ENCODE measurements at regions not wholly inside any gene's neighbourhood (a gene's known extent, or its start where the extent isn't known, plus 50 kb on each side); places are given as distances from the start of the nearest gene placed in this dataset.

GRCh38 chr15:37625576-37625975 lies 308.9 kb upstream of the TMCO5A start:
- Histone ChIP-seq H3K27ac (no peak overlapping the region), H3K9me3 (no peaks in the 10 kb centered on the region), H3K4me3 (no peak overlapping the region), H3K4me1 (no peaks in the 10 kb centered on the region), H3K27me3 (no peaks in the 10 kb centered on the region), H3K36me3 (no peaks in the 10 kb centered on the region)
- TF ChIP-seq POLR2A (IDR thresholded peaks at IDR 0.05) = no peak
- no peak for TF ChIP-seq CTCF (IDR thresholded peaks at IDR 0.05)
- intact Hi-C loops (cut with DNase I; ENCODE audit: low total_unique reads) = no loop called here
- DNase-seq = no peak

GRCh38 chr15:37628507-37628906 lies 305.9 kb upstream of the TMCO5A start:
- Histone ChIP-seq H3K36me3 (no peaks in the 10 kb centered on the region), H3K9me3 (no peaks in the 10 kb centered on the region)

GRCh38 chr15:37636736-37637135 lies 297.7 kb upstream of the TMCO5A start:
- TF ChIP-seq CTCF (IDR thresholded peaks at IDR 0.05) (no peak), POLR2A (IDR thresholded peaks at IDR 0.05) (no peak)
- no peak for DNase-seq
- Histone ChIP-seq H3K36me3 (no peaks in the 10 kb centered on the region), H3K4me1 (no peaks in the 10 kb centered on the region), H3K9me3 (no peaks in the 10 kb centered on the region), H3K27me3 (no peaks in the 10 kb centered on the region), H3K27ac (no peak overlapping the region), H3K4me3 (no peak overlapping the region)
- intact Hi-C loops (cut with DNase I; ENCODE audit: low total_unique reads) = no loop called here

More at GRCh38 chr15:37628507-37628906, 305.9 kb upstream of the TMCO5A start:
- Histone ChIP-seq H3K27ac (no peak overlapping the region), H3K27me3 (no peaks in the 10 kb centered on the region), H3K4me3 (no peak overlapping the region), H3K4me1 (no peaks in the 10 kb centered on the region)
- TF ChIP-seq POLR2A (IDR thresholded peaks at IDR 0.05) = no peak
- TF ChIP-seq CTCF (IDR thresholded peaks at IDR 0.05) = no peak
- DNase-seq = no peak
- intact Hi-C loops (cut with DNase I; ENCODE audit: low total_unique reads) = no loop called here

GRCh38 chr15:37638116-37638515 lies 296.3 kb upstream of the TMCO5A start:
- H3K36me3 ChIP-seq = no peaks in the 10 kb centered on the region
- no peaks in the 10 kb centered on the region for H3K4me1 ChIP-seq
- no peak for DNase-seq
- no peaks in the 10 kb centered on the region for H3K27me3 ChIP-seq
- no peaks in the 10 kb centered on the region for H3K9me3 ChIP-seq
- H3K27ac ChIP-seq = no peak overlapping the region
- no peak for TF ChIP-seq POLR2A (IDR thresholded peaks at IDR 0.05)
- TF ChIP-seq CTCF (IDR thresholded peaks at IDR 0.05) = no peak
- H3K4me3 ChIP-seq = no peak overlapping the region
- intact Hi-C loops (cut with DNase I; ENCODE audit: low total_unique reads) = no loop called here

- no peak for DNase-seq
- no peak overlapping the region for H3K4me3 ChIP-seq
- H3K4me1 ChIP-seq = no peaks in the 10 kb centered on the region
- no peaks in the 10 kb centered on the region for H3K9me3 ChIP-seq
- no peaks in the 10 kb centered on the region for H3K27me3 ChIP-seq
- TF ChIP-seq POLR2A (IDR thresholded peaks at IDR 0.05) (no peak), CTCF (IDR thresholded peaks at IDR 0.05) (no peak)
- H3K27ac ChIP-seq = no peak overlapping the region
- no peaks in the 10 kb centered on the region for H3K36me3 ChIP-seq
- intact Hi-C loops (cut with DNase I; ENCODE audit: low total_unique reads) = no loop called here
Measured at GRCh38 chr15:37638691-37639090, 295.7 kb upstream of the TMCO5A start.
